GM19238 (cell line): ENCODE measurements at regions not wholly inside any gene's neighbourhood (a gene's known extent, or its start where the extent isn't known, plus 50 kb on each side); places are given as distances from the start of the nearest gene placed in this dataset.

Experiments
- DNase-seq: peaks from one replicate; pipeline ENCODE4 v3.0.0; 2011; ENCODE audit warnings: low spot score; ENCODE audit not compliant: insufficient read length

GRCh38 chr4:13056630-13057189 lies 427.4 kb downstream of the RAB28 start:
- no peak for DNase-seq

GRCh38 chr4:13054420-13054970 lies 429.6 kb downstream of the RAB28 start:
- no peak for DNase-seq

GRCh38 chr4:13047591-13047990 lies 436.5 kb downstream of the RAB28 start:
- no peak for DNase-seq

GRCh38 chr4:13036841-13037240 lies 447.3 kb downstream of the RAB28 start:
- no peak for DNase-seq

- no peak for DNase-seq
Observed at GRCh38 chr4:13032936-13033335, 451.2 kb downstream of the RAB28 start.

GRCh38 chr4:13024147-13025105 lies 459.7 kb downstream of the RAB28 start:
- DNase-seq: no peak

GRCh38 chr4:13007802-13008470 lies 476.2 kb downstream of the RAB28 start:
- DNase-seq: no peak

- DNase-seq: no peak
Observed at GRCh38 chr4:12993923-12994322, 490.2 kb downstream of the RAB28 start.

- DNase-seq: no peak
Observed at GRCh38 chr4:12987284-12987683, 496.9 kb downstream of the RAB28 start.

GRCh38 chr4:12979797-12980196 lies 504.3 kb downstream of the RAB28 start:
- DNase-seq: no peak

- no peak for DNase-seq
Observed at GRCh38 chr4:12978310-12978709, 505.8 kb downstream of the RAB28 start.

- DNase-seq: no peak
Observed at GRCh38 chr4:12975511-12975910, 508.6 kb downstream of the RAB28 start.

GRCh38 chr4:12973522-12973921 lies 510.6 kb downstream of the RAB28 start:
- DNase-seq: no peak

GRCh38 chr4:12968345-12968744 lies 515.8 kb downstream of the RAB28 start:
- no peak for DNase-seq

- DNase-seq: no peak
Observed at GRCh38 chr4:12966726-12967125, 517.4 kb downstream of the RAB28 start.

- DNase-seq: no peak
Observed at GRCh38 chr4:12965334-12965733, 518.8 kb downstream of the RAB28 start.

- no peak for DNase-seq
Observed at GRCh38 chr4:12963912-12964311, 520.2 kb downstream of the RAB28 start.

- DNase-seq: no peak
Observed at GRCh38 chr4:12963291-12963690, 520.8 kb downstream of the RAB28 start.

GRCh38 chr4:12961713-12962112 lies 522.4 kb downstream of the RAB28 start:
- no peak for DNase-seq

- no peak for DNase-seq
Observed at GRCh38 chr4:12958436-12958835, 525.7 kb downstream of the RAB28 start.

GRCh38 chr4:12957108-12957507 lies 527.0 kb downstream of the RAB28 start:
- no peak for DNase-seq

GRCh38 chr4:12956026-12956425 lies 528.1 kb downstream of the RAB28 start:
- DNase-seq: no peak
